ENCODE measurements at regions not wholly inside any gene's neighbourhood (a gene's known extent, or its start where the extent isn't known, plus 50 kb on each side); places are given as distances from the start of the nearest gene placed in this dataset.

- no peak for TF ChIP-seq GLIS3 (CRISPR knock-in tag; IDR thresholded peaks at IDR 0.05)
- no peak for TF ChIP-seq TCF4 (CRISPR knock-in tag; IDR thresholded peaks at IDR 0.05; ENCODE audit: borderline replicate concordance)
- TF ChIP-seq ARNTL (CRISPR knock-in tag; IDR thresholded peaks at IDR 0.05; ENCODE audit: borderline replicate concordance, low read depth): no peak
- no peak for TF ChIP-seq BACH2 (CRISPR knock-in tag; IDR thresholded peaks at IDR 0.05; ENCODE audit: borderline replicate concordance)
- no peak for TF ChIP-seq TOX (CRISPR knock-in tag; IDR thresholded peaks at IDR 0.05; ENCODE audit: borderline replicate concordance)
- no peak for ATAC-seq
These were observed 142.8 kb downstream of the VEGFA start for GRCh38 chr6:43912598-43913371.

- ATAC-seq: no peak
- TF ChIP-seq ESRRG (CRISPR knock-in tag; IDR thresholded peaks at IDR 0.05) (no peak), OSR1 (CRISPR knock-in tag; IDR thresholded peaks at IDR 0.05) (no peak), TSHZ2 (CRISPR knock-in tag; IDR thresholded peaks at IDR 0.05) (no peak), ISL1 (CRISPR knock-in tag; IDR thresholded peaks at IDR 0.05) (no peak), CSDC2 (CRISPR knock-in tag; IDR thresholded peaks at IDR 0.05) (no peak), POU6F1 (CRISPR knock-in tag; IDR thresholded peaks at IDR 0.05; ENCODE audit: borderline replicate concordance, low read depth) (no peak), ZFP30 (CRISPR knock-in tag; IDR thresholded peaks at IDR 0.05) (no peak), BACH2 (CRISPR knock-in tag; IDR thresholded peaks at IDR 0.05; ENCODE audit: borderline replicate concordance) (no peak), RARB (CRISPR knock-in tag; IDR thresholded peaks at IDR 0.05) (no peak), ZC3H10 (CRISPR knock-in tag; IDR thresholded peaks at IDR 0.05) (no peak), PPARA (CRISPR knock-in tag; IDR thresholded peaks at IDR 0.05; ENCODE audit: borderline replicate concordance) (no peak), ZNF8 (CRISPR knock-in tag; IDR thresholded peaks at IDR 0.05) (no peak), ZNF565 (CRISPR knock-in tag; conservative IDR thresholded peaks at IDR 0.05; ENCODE audit: low read depth) (no peak)
These were observed 142.1 kb downstream of the VEGFA start for GRCh38 chr6:43912116-43912577.

- TF ChIP-seq BACH2 (CRISPR knock-in tag; IDR thresholded peaks at IDR 0.05; ENCODE audit: borderline replicate concordance) (no peak), ESRRG (CRISPR knock-in tag; IDR thresholded peaks at IDR 0.05) (no peak), CREB5 (CRISPR knock-in tag; IDR thresholded peaks at IDR 0.05; ENCODE audit: low read depth) (no peak), ARNTL (CRISPR knock-in tag; IDR thresholded peaks at IDR 0.05; ENCODE audit: borderline replicate concordance, low read depth) (no peak), ZNF70 (CRISPR knock-in tag; IDR thresholded peaks at IDR 0.05) (no peak), RARB (CRISPR knock-in tag; IDR thresholded peaks at IDR 0.05) (no peak), PATZ1 (CRISPR knock-in tag; IDR thresholded peaks at IDR 0.05; ENCODE audit: borderline replicate concordance) (no peak), TCF4 (CRISPR knock-in tag; IDR thresholded peaks at IDR 0.05; ENCODE audit: borderline replicate concordance) (no peak), PPARA (CRISPR knock-in tag; IDR thresholded peaks at IDR 0.05; ENCODE audit: borderline replicate concordance) (no peak)
- ATAC-seq: no peak
These were observed 141.5 kb downstream of the VEGFA start for GRCh38 chr6:43911354-43912115.
